Chondrocyte (in vitro differentiated cells): ENCODE measurements at regions not wholly inside any gene's neighbourhood (a gene's known extent, or its start where the extent isn't known, plus 50 kb on each side); places are given as distances from the start of the nearest gene placed in this dataset.

Experiments used
- DNase-seq: peaks from one replicate; pipeline ENCODE4 v3.0.0; 2021; ENCODE audit warnings: mixed read lengths, low spot score
- H3K27ac Mint-ChIP-seq: one replicate; pipeline ENCODE4 v1.8.0; 2021; ENCODE audit warnings: mild to moderate bottlenecking, moderate library complexity, mixed read lengths; ENCODE audit not compliant: unreplicated experiment
- H3K27me3 Mint-ChIP-seq: 2 replicates; pipeline ENCODE4 v1.8.0; 2021; ENCODE audit warnings: low read depth, mixed read lengths
- H3K36me3 Mint-ChIP-seq: 2 replicates; pipeline ENCODE4 v1.8.0; 2021; ENCODE audit warnings: low read depth, mixed read lengths
- H3K4me1 Mint-ChIP-seq: 2 replicates; pipeline ENCODE4 v1.8.0; 2021; ENCODE audit warnings: low read depth, mild to moderate bottlenecking, mixed read lengths
- H3K4me3 Mint-ChIP-seq: one replicate; pipeline ENCODE4 v1.8.0; 2021; ENCODE audit warnings: mild to moderate bottlenecking, moderate library complexity, mixed read lengths; ENCODE audit not compliant: unreplicated experiment
- H3K9me3 Mint-ChIP-seq: 2 replicates; pipeline ENCODE4 v1.8.0; 2021; ENCODE audit warnings: low read depth, mixed read lengths
- CTCF ChIP-seq: fragments of 200-600 bp; sonication (generic); IDR thresholded peaks from 2 replicates; pipeline ENCODE4 v1.5.0; 2021; ENCODE audit warnings: antibody characterized with exemption, mild to moderate bottlenecking, moderate library complexity

- Mint-ChIP-seq H3K4me3 (no peak overlapping the region), H3K9me3 (no peaks in the 10 kb centered on the region), H3K4me1 (peaks cover 20% of the 10 kb centered on the region), H3K36me3 (no peaks in the 10 kb centered on the region), H3K27me3 (peaks cover 19% of the 10 kb centered on the region), H3K27ac (no peak overlapping the region)
- DNase-seq: no peak
- no peak for TF ChIP-seq CTCF
Measured at GRCh38 chr6:137311940-137312339, 92.8 kb upstream of the IFNGR1 start.

- no peak for DNase-seq
- Mint-ChIP-seq H3K4me3 (no peak overlapping the region), H3K27ac (no peak overlapping the region), H3K4me1 (peaks cover 18% of the 10 kb centered on the region), H3K36me3 (no peaks in the 10 kb centered on the region), H3K27me3 (peaks cover 8% of the 10 kb centered on the region), H3K9me3 (no peaks in the 10 kb centered on the region)
- no peak for TF ChIP-seq CTCF
Measured at GRCh38 chr6:137309078-137309762, 90.0 kb upstream of the IFNGR1 start.

DNA sequence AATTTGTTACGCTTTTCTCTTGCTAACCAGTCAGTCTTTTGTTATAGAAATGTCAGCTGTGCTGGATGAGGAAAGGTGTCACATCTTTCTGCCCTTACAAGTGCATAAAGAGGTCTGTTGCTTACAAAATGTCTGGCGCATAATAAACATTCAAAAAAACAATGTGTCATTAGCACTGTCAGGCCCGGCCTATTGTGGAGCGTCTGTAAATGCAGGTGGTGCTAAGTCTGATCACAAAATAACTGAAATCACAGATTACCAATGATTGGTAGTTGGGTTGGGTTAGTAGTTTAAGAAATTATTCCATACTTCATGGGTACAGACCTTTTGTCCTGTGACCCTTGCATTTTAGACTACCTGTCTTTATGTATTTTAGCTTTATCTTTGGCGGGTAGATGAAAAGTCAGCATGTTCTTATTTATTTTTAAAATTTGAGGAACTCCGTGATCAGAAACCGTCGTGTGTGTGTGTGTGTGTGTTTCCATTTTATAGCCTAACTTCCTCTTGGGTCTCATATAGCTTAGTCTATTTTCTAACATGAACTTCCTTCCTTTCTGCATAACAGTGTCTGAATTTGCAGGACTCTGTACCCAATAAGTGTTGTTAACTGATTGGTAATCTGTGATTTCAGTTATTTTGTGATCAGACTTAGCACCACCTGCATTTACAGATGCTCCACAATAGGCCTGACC, 88.1 kb upstream of the IFNGR1 start:
- no peaks in the 10 kb centered on the region for H3K9me3 Mint-ChIP-seq
- peaks cover 8% of the 10 kb centered on the region for H3K4me1 Mint-ChIP-seq

GRCh38 chr6:137305691-137306090, 86.5 kb upstream of the IFNGR1 start:
- H3K27ac Mint-ChIP-seq: no peak overlapping the region
- no peak overlapping the region for H3K4me3 Mint-ChIP-seq
- DNase-seq: no peak
- peaks cover 11% of the 10 kb centered on the region for H3K27me3 Mint-ChIP-seq
- TF ChIP-seq CTCF: no peak
- peaks cover 8% of the 10 kb centered on the region for H3K4me1 Mint-ChIP-seq
- no peaks in the 10 kb centered on the region for H3K9me3 Mint-ChIP-seq
- H3K36me3 Mint-ChIP-seq: no peaks in the 10 kb centered on the region

More for the DNA sequence above, 88.1 kb upstream of the IFNGR1 start:
- Mint-ChIP-seq H3K27me3 (peaks cover 14% of the 10 kb centered on the region), H3K4me3 (no peak overlapping the region), H3K27ac (no peak overlapping the region), H3K36me3 (no peaks in the 10 kb centered on the region)
- no peak for TF ChIP-seq CTCF
- no peak for DNase-seq

- H3K9me3 Mint-ChIP-seq: no peaks in the 10 kb centered on the region
- H3K4me1 Mint-ChIP-seq: peaks cover 3% of the 10 kb centered on the region
- H3K27ac Mint-ChIP-seq: no peak overlapping the region
- no peak for DNase-seq
- no peak for TF ChIP-seq CTCF
- H3K4me3 Mint-ChIP-seq: no peak overlapping the region
- peaks cover 11% of the 10 kb centered on the region for H3K27me3 Mint-ChIP-seq
- H3K36me3 Mint-ChIP-seq: no peaks in the 10 kb centered on the region
Measured at GRCh38 chr6:137304020-137304780, 85.0 kb upstream of the IFNGR1 start.
